Panc1 (cell line): ENCODE measurements at regions not wholly inside any gene's neighbourhood (a gene's known extent, or its start where the extent isn't known, plus 50 kb on each side); places are given as distances from the start of the nearest gene placed in this dataset.
"Not testable (repeated sequence)": the region's sequence is repeated elsewhere in the genome, so short reads cannot be mapped to it uniquely, and the experiment has no call there.

Experiments used
- ATAC-seq: fragments of 200-7000 bp; cut with Tn5 transposase; 2 replicates; pipeline ENCODE4 v1.9.1; 2020; ENCODE audit warnings: mild to moderate bottlenecking, moderate library complexity
- BruUV-seq: library from RNA; stranded (reverse); fragments of 400-500 nt; replicated peaks from 2 replicates; lab custom pipeline; 2021; lab: Mats Ljungman, UMichigan
- CTCF ChIA-PET: fragments of 300-600 bp; sonication (Branson Sonifier 250); formaldehyde crosslinking; loops from one replicate; lab custom pipeline; 2022; ENCODE audit warnings: antibody characterized with exemption; lab: Charles Lee
- POLR2A ChIA-PET: fragments of 300-600 bp; sonication (Branson Sonifier 250); formaldehyde crosslinking; loops from one replicate; lab custom pipeline; 2022; ENCODE audit warnings: antibody characterized with exemption; lab: Charles Lee
- DNase-seq: peaks from one replicate; pipeline ENCODE4 v3.0.0-alpha.2; 2010; ENCODE audit warnings: low read depth, low spot score
- H3K27ac ChIP-seq: 2 replicates; pipeline ENCODE4 v1.5.1; 2011; ENCODE audit warnings: mild to moderate bottlenecking, low read length, inconsistent platforms
- H3K27me3 ChIP-seq: fragments of 200-500 bp; sonication (Bioruptor generic); 2 replicates; pipeline ENCODE4 v1.6.0; 2014; ENCODE audit warnings: low read length, inconsistent platforms; ENCODE audit not compliant: control insufficient read depth, insufficient read depth
- H3K36me3 ChIP-seq: fragments of 200-500 bp; sonication (Bioruptor generic); 2 replicates; pipeline ENCODE4 v1.5.1; 2014; ENCODE audit warnings: inconsistent platforms, mild to moderate bottlenecking, low read length, moderate library complexity; ENCODE audit not compliant: control insufficient read depth, insufficient read depth
- H3K4me1 ChIP-seq: 2 replicates; pipeline ENCODE4 v1.5.1; 2011; ENCODE audit warnings: inconsistent platforms, mild to moderate bottlenecking, low read length, moderate library complexity; ENCODE audit not compliant: control insufficient read depth, insufficient read depth
- H3K4me3 ChIP-seq, 2 experiments: 2 replicates each; pipeline ENCODE4 v1.5.1; 2011 to 2012; ENCODE audit warnings: low read depth in 2 of 2, low read length in 2 of 2, mild to moderate bottlenecking in 2 of 2, inconsistent platforms in 1 of 2, moderate library complexity in 1 of 2
- H3K9me3 ChIP-seq: fragments of 200-500 bp; sonication (Bioruptor generic); 2 replicates; pipeline ENCODE4 v1.5.1; 2014; ENCODE audit warnings: low read depth, mild to moderate bottlenecking, inconsistent platforms, low read length, moderate library complexity; ENCODE audit not compliant: control insufficient read depth, insufficient read depth
- CTCF ChIP-seq: fragments of 450-650 bp; IDR thresholded peaks from 2 replicates; pipeline ENCODE4 v1.5.1; 2017; ENCODE audit warnings: mild to moderate bottlenecking
- POLR2AphosphoS5 ChIP-seq: IDR thresholded peaks from 2 replicates; pipeline ENCODE4 v1.6.1; 2012; ENCODE audit warnings: mild to moderate bottlenecking, low read depth, low read length, moderate library complexity
- REST ChIP-seq, 2 experiments: IDR thresholded peaks; 2 replicates each; pipeline ENCODE4 v1.6.1; 2011 to 2012; ENCODE audit warnings: low read depth in 2 of 2, control low read depth in 1 of 2, low read length in 1 of 2, mild to moderate bottlenecking in 1 of 2, moderate library complexity in 1 of 2; ENCODE audit not compliant: insufficient read depth in 1 of 2
- SIN3A ChIP-seq: IDR thresholded peaks from 2 replicates; pipeline ENCODE4 v1.6.1; 2012; ENCODE audit warnings: low read depth, mild to moderate bottlenecking, low read length, moderate library complexity, borderline replicate concordance; ENCODE audit not compliant: insufficient read depth
- TCF7L2 ChIP-seq: IDR thresholded peaks from 2 replicates; pipeline ENCODE4 v1.6.1; 2011; ENCODE audit warnings: mild to moderate bottlenecking, low read depth, low read length, inconsistent platforms
- in situ Hi-C: cut with HindIII; loops from 2 replicates; pipeline ENCODE4 v1.10.0; 2016; ENCODE audit warnings: low sequenced_read_pairs, low pct_unique_long_range_greater_than_20kb
- intact Hi-C: fragments of 100-400 bp; cut with micrococcal nuclease; formaldehyde crosslinking; loops from one replicate; pipeline ENCODE4 v1.10.0; 2022; ENCODE audit not compliant: unreplicated experiment

- Histone ChIP-seq H3K4me3 (no peak overlapping the region), H3K27me3 (no peaks in the 10 kb centered on the region; the same call in 1 of the 2 replicates), H3K9me3 (no peaks in the 10 kb centered on the region), H3K27ac (no peak overlapping the region), H3K4me1 (no peaks in the 10 kb centered on the region), H3K36me3 (no peaks in the 10 kb centered on the region)
- intact Hi-C loops (loop anchor here (10.0 kb wide), 1 partner anchor 101 kb away; no protein-coding TSS in a partner anchor), in situ Hi-C loops (no loop called here)
- no TSS peak for BruUV-seq
- ChIA-PET POLR2A (no interaction called here), CTCF (no interaction called here)
- ATAC-seq (no peak), DNase-seq (no peak)
- no peak for TF ChIP-seq REST (IDR thresholded peaks at IDR 0.05; ENCODE audit: insufficient read depth in 1 of 2, low read depth in 2 of 2, low read length in 1 of 2)
- no peak for TF ChIP-seq POLR2AphosphoS5
- TF ChIP-seq CTCF: no peak
- TF ChIP-seq TCF7L2: no peak
- no peak for TF ChIP-seq SIN3A
These were observed 114.2 kb upstream of the IGLL5 start for GRCh38 chr22:22773427-22773826.

- CTCF ChIA-PET: no interaction called here
- no peak for ATAC-seq
- POLR2A ChIA-PET: no interaction called here
- in situ Hi-C loops: no loop called here
- intact Hi-C loops: loop anchor here (10.0 kb wide), 1 partner anchor 101 kb away; no protein-coding TSS in a partner anchor
- H3K4me1 ChIP-seq: no peaks in the 10 kb centered on the region
- no peak for DNase-seq
- no peaks in the 10 kb centered on the region; the same call in 1 of the 2 replicates for H3K27me3 ChIP-seq
- no peaks in the 10 kb centered on the region for H3K9me3 ChIP-seq
- H3K4me3 ChIP-seq: no peak overlapping the region
- no TSS peak for BruUV-seq
- no peaks in the 10 kb centered on the region for H3K36me3 ChIP-seq
- TF ChIP-seq CTCF: no peak
- no peak for TF ChIP-seq REST (IDR thresholded peaks at IDR 0.05; ENCODE audit: insufficient read depth in 1 of 2, low read depth in 2 of 2, low read length in 1 of 2)
- no peak for TF ChIP-seq SIN3A
- no peak for TF ChIP-seq TCF7L2
- TF ChIP-seq POLR2AphosphoS5: no peak
- no peak overlapping the region for H3K27ac ChIP-seq
These were observed 113.5 kb upstream of the IGLL5 start for GRCh38 chr22:22773979-22774604.

GRCh38 chr22:22774762-22775161 lies 112.9 kb upstream of the IGLL5 start:
- intact Hi-C loops: loop anchor here (10.0 kb wide), 1 partner anchor 100 kb away; no protein-coding TSS in a partner anchor
- H3K36me3 ChIP-seq, CTCF ChIA-PET, H3K27me3 ChIP-seq, H3K27ac ChIP-seq, DNase-seq, POLR2A ChIA-PET, H3K9me3 ChIP-seq, H3K4me3 ChIP-seq, ATAC-seq, BruUV-seq, in situ Hi-C loops, H3K4me1 ChIP-seq: not testable (repeated sequence)
